NCI-H146 treated with DMSO at 0.1 percent for 48 hours (cell line): ENCODE measurements at regions not wholly inside any gene's neighbourhood (a gene's known extent, or its start where the extent isn't known, plus 50 kb on each side); places are given as distances from the start of the nearest gene placed in this dataset.
"Not testable (repeated sequence)": the region's sequence is repeated elsewhere in the genome, so short reads cannot be mapped to it uniquely, and the experiment has no call there.

Experiments used
- DNase-seq: peaks from one replicate; lab custom pipeline; 2025; ENCODE audit not compliant: unreplicated experiment; lab: John Stamatoyannopoulos, UW

DNA sequence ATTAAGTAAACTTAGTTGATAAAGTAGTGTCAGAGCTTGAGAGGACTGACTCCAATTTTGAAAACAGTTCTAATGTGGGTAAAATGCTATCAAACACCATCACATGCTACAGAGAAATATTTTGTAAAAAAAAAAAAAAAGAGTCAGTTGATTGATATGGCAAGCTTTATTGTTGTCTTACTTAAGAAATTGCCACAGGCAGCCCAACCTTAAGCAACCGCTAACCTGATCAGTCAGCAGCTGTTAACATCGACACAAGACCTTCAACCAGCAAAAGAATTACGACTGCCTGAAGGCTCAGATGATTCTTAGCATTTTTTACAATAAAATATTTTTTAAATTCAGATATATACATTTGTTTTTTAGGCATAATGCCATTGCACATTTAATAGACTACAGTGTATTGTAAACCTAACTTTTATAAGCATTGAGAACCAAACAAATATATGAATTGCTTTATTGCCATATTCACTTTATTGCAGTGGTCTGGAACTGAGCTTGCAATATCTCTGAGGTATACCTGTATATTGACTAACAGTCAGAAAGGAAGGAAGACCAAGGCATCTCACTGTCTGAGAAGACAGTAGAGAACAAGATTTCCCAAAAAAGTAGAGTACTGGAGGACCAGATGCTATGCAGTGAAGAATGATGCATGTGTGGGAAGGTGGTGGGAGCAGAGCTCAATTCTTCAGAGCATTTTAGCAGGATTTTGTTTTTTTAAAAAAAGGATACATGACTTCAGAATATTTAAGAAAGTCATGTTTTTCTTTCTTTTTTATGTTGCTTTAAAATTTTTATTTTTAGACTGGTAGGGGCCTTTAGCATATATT lies 973.8 kb upstream of the GYPC start:
- no peak for DNase-seq

DNA sequence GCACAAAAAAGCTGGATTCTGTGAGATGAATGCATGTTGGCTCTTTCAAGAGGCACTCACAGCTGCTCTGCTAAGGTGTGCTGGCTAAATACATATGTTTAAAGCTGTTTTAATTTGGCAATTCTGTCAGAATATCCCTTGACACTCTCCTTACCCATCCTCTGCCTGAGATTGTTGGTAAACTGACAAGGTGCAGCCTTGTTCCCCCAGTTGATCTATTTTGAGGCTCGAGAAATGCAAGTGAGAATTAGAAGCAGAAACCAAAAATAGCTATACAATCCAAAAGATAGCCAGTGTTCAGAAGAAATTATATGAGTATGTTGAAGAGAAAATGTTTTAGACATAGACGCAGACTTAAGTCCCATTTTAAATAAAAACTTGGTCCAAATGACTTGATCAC lies 971.7 kb upstream of the GYPC start:
- no peak for DNase-seq

DNA sequence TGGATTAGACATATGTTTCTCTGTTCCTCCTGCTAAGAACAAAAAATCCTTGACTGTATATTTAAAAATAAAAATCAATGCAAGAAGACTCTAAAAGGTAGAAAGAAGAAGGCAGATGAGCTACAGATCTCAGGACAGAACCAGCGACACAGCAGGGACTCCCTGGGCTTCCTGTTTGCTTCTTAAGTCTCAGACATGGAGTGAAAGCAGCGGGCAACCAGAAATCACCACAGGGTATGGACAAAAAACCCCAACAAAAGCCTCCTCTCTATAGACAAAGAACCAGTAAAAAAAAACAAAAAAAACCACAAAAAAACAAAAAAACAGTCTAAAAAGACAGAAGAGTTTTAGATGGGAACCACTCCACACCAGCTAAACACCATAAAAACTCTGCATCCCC lies 971.0 kb upstream of the GYPC start:
- DNase-seq = no peak

DNA sequence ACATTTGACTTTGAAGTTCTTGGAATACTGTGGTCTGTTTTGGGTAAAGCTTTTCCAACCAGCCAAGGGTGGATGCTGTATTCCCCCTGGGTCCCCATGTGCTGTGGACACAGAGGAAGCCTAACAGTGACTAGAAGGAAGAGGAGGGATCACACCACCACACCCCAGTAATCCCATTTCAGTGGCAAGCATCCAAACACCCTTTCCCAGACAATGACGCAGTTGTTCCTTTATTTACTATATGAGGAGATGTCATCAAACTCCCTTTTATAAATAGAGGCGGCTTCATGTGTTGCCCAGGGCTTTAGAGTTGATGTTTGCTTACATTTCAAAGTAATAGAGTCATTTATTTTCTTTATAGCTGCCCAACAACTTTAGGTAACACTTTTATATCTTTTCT lies 959.4 kb upstream of the GYPC start:
- DNase-seq = no peak

DNA sequence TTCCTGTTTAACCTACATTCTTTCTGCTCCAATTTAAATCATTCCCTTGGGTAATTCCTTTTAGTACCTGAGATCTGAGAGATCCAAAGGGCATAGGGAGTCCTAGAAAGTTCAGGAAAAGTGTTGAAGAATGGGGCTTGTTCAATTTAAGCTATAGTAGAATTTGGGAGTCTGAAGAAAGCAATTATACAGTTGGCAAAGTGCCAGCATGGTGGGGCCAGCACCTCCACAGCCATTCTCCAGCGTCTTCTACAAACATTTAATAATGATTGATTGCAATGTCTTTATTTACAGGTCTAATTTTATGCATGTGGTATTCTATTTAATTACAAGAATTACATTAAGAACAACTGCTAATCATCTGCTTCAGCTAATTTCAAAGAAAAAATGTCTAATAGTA lies 957.7 kb upstream of the GYPC start:
- DNase-seq = no peak

DNA sequence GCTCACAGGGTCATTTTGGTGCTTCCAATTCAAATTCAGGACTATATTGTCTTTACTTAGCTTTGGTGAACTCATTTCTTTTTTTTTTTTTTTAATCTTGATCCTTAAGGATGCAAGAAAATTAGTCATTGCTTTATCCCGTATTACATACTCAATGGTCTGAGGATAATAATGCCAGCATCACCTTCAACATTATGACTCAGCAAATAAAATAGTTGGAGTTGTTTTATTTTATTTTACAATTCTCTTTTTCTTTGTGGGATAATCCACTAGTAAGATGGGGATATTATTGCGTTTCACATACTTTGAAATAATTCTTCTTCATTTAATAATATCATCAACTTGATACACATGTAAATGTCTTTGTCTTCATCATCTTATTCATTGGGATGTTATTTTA lies 954.9 kb upstream of the GYPC start:
- DNase-seq = no peak

DNA sequence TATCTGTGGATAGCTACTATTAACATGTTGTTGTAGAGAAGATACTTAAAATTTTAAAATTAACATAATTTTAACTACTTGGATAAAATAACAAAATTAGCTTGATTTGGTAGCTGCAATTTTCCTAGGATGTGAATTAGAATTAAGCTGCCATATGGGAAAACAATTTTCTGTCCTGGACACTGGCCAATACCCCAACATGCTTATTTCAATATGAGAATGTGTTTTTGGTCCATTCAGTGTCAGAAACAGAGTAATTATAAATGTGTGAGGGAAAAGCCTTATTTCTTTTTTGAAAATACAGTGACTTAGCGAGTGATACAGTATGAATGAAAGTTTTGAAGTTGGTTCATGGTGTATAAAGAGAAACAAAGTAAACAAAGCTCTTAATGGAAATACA lies 948.3 kb upstream of the GYPC start:
- DNase-seq = no peak

DNA sequence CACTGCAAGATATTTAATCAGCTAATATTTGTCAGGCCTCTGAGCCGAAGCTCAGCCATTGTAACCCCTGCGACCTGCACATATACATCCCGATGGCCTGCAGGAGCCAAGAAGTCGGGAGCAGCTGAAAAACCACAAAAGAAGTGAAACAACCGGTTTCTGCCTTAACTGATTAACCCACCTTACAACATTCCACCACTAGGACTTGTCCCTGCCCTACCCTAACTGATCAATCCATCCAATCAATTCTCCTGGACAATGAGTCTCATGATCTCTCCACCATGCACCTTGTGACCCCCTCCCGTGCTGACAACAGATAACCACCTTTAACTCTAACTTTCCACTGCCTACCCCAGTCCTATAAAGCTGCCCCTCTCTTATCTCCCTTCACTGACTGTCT lies 945.4 kb upstream of the GYPC start:
- no peak for DNase-seq

DNA sequence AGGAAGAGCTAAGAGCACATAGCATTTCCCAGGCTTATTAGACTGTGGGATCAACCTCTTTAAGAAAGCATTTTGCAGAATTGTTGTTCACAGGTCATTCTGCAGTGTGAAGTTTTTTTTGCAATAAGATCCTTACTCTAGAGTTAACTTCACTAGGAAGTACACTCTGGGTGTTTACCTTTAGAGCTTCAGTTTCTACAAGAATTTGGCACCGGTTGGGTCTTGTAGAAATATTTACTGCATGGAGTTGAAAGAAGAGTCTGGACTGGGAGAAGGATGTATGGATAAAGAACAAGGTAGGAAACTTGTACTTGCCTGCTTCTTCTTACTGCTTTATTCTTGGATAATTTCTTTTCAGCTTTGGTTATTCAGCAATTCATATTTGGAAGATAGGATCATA lies 944.9 kb upstream of the GYPC start:
- no peak for DNase-seq

DNA sequence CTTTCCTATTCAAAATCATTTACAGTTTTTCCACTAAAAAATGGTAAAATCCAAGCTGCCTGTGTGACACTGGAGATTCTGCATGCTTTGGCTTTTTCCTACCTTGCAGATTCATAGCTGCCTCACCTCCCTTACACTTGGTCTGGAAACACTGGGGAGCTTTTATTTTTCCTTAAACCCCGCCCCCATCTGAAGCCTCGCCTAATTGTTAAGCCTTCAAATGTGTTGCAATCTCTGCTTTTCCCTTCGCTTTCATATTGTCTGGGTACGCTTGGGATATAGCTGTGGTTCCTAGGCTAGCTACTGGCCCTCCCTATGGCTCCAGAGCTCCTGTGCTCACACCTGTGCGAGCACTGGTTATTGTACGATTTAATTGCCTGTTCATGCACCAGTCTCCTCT lies 942.4 kb upstream of the GYPC start:
- DNase-seq = no peak

DNA sequence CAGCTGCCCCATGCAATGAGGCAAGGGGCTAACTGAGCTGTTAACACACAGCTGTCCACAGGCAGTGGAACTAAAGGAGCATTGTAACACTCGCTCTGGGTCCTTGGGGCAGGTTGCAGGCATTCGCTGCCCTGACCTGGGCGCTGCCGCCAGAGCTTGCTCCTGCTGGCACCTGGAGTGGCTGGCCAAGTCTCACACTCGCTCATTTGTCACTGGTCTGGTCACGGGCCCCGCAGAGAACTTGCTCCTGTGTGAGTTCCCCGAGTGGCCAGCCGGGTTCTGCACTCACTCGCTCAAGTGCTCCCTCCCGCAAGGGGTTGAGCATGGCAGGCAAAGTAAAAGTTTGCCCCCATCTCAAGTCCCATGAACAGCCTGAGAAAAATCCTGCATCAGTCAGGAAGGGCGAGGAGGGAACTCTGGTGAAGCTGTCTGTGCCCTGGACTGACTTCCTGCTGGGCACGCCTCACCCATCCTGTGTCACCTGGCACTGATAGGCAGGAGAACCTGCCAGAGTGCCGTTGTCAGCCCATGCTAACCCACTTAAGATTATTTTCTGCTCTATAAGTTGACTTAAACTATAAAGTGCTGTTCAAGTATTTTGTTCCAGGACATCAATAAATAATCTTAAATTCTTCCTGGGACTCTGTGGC lies 934.8 kb upstream of the GYPC start:
- no peak for DNase-seq

DNA sequence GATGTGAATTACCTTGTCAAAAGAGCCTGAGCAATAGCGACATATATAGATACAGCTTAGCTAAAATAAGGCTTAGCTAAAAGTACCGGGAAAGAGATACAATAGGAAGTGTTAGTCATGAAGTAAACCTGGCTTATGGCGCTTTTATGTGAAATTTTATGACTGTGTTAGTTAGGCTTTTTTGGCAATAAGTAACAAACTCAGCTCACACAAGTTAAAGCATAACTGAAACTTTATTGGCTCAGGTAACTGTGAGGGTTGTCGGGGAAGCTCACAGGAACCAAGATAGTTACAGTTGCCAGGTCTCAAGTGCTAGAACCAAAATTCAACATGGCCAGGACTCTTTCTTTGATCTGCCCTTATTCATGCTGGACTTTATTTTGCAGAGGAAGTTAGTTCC lies 925.0 kb upstream of the GYPC start:
- no peak for DNase-seq

DNA sequence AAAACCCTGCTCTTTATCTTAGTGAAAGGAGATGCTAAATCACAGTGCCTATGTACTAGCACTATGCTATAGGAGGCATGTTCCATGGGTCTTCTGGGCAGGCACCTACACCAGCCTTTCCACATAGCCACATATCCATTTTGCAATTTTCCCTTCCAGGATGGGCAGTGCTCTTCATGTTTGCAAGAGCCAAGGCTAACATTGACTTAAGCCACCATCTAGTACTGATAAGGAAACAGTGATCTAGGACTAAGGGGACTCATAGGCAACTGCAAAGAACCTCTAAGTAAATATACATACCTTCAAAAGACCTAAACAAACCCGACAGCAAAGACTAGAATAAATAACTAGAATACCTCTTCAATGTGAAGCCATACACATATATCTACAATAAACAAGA lies 919.7 kb upstream of the GYPC start:
- DNase-seq = no peak

DNA sequence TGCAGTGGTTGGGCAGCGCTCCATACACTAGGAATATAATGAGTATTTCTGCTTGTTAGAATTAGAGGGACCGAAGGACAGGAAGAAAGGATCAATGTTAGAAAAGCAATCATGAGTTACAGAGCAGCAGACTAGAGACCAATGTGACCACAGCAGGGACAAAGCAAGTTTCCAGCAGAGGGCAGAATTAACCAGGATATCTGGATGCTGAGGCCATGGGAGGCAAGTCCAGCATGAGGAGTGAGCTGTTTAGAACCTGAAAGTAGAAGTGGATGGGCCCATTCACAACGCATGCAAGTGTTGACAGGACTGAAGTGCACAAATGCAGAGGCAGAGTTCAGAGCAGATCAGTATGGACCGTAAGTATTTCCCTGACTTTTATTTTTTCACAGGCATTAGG lies 910.4 kb upstream of the GYPC start:
- no peak for DNase-seq

DNA sequence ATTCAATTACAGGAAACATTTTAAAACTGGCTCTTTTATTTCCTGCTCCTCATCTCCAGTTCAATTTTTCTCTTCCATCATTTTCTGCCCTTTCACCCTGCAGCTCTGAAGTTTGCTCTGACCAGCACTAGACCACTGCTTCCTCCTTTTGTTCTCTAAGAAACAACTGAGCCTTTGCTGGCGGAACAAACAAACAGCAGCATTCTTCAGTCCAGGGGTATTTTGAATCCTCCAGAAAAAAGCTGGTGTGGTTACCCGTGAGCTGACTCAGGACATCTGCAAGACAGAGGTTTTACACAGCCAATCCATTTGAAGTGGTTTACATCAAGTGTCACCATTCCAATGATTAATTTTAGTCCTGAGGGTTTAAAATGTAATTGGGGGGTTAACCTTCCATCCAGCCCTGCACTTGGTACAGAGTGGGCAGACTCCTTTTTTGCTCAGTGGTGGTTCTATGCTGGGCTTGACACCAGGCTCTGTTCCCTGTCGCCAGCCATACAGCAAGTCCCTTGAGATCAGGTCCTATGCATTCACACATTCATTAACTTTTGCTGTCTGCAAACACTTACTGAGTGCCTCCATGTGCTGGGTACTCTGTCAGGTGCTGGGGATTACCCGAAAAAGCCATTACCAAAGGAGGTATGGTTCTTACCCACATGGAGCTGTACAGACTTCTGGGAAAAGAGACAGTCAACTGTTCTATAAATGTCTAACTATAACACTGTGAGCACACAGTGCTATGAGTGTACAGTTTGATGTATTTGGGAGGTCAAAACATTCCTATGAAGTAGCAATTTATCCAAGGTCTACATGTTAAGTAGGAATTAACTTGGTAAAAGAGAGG lies 909.4 kb upstream of the GYPC start:
- DNase-seq = no peak

DNA sequence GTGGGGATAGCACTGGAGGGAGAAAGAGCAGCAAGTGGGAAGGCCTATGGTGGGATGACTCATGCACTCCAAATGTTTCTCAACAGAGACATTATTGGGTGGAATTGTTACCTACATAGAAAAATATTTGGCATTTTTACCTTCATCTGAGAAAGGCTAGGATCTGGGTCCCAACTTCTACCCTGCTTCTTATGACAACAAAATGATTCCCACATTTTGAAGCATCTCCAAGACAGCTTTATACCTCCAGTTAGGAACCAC lies 908.9 kb upstream of the GYPC start:
- no peak for DNase-seq

DNA sequence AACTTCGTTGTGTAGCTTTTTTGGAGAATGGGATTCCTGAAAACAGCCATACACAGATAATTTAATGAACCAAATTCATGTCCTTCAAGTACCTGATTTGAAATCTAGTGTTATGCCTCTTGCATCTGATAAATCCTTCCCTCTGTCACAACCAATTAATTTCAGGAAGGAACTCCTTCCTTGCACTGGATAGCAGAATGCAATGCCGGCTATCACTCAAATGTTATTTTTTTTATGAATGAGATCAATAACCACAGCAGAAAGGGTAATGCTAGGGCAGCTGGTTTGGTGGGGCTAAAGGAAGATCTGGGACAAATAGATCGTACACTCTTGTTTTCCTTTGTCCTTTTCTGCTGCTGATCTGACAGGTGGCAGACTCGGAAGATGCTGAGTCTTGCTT lies 899.5 kb upstream of the GYPC start:
- DNase-seq = no peak

DNA sequence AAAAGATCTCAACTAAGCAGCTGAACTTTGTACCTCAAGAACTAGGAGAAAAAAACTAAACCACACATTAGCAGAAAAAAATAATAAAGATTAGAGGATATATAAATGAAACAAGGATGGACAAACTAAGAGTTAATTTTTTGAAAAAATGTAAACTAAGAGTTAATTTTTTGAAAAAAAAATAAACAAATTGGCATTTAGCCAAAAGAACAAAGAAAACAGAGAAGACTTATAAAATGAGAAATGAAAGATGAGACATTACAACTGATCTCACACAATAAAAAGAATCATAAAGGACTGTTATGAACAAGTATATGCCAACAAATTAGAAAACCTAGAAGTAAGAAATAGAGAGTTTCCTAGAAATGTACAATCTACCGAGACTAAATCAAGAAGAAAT lies 859.2 kb upstream of the GYPC start:
- no peak for DNase-seq

DNA sequence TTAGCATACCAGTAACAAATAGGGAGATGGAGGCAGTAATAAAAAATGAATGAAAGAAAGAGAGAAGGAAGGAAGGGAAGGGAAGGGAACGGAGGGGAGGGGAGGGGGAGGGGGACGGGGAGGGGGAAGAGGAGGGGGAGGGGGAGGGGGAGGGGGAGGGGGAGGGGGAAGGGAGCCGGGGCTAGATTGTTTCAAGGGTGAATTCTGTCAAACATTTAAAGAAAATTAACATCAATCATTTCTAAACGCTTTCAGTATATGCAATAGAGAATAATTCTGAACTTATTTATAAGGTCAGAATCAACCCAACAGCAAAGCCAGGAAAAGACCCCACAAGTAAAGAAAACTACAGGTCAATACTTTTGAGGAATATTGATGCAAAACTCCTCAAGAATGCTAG lies 858.8 kb upstream of the GYPC start:
- DNase-seq = no peak

DNA sequence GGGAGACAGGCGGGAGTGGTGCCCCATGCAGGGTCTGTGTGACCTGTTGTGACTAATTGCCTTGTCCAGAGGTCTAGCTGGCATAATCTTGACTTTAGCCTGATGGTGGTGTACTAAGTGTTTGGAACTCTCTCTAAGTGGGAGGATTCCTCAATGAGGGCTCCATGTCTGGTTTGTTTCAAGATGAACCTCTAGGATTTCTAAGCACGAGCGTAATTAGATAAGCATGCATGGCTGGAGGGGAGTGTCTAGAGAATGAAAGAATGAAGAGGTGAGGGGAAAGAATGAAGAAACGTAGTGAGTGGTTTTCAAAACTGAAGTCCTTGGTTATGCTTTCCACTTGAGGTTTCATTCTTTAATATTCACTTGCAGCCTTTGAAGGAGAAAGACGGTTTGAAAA lies 833.2 kb upstream of the GYPC start:
- no peak for DNase-seq

DNA sequence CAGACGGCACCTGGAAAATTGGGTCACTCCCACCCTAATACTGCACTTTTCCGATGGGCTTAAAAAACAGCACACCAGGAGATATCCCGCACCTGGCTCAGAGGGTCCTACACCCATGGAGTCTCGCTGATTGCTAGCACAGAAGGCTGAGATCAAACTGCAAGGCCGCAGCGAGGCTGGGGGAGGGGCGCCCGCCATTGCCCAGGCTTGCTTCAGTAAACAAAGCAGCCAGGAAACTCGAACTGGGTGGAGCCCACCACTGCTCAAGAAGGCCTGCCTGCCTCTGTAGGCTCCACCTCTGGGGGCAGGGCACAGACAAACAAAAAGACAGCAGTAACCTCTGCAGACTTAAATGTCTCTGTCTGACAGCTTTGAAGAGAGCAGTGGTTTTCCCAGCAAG lies 830.2 kb upstream of the GYPC start:
- DNase-seq = not testable (repeated sequence)

DNA sequence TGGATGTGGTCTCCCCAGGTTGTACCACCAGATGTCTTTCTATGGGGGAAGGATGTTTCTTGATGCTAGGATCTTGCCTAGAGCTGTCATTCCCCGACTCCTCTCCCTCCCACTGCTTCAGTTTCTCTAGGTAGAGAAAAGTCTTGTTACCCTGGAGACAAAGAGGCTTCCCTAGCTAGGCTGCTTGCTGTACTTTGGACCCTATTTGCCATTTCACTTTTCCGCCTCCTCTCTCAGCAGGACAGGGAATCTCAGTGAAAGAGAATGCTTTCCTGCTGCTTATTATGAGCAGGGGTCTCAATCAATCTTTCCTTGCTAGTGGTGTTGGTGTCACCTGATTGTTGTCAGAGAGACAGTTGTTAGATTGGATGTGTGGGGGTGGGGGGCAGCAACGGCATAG lies 818.8 kb upstream of the GYPC start:
- DNase-seq = no peak
